Caco-2 (cell line): ENCODE measurements at regions not wholly inside any gene's neighbourhood (a gene's known extent, or its start where the extent isn't known, plus 50 kb on each side); places are given as distances from the start of the nearest gene placed in this dataset.

Source experiments
- BruUV-seq: library from RNA; stranded (reverse); fragments of 400-500 nt; replicated peaks from 2 replicates; lab custom pipeline; 2021; lab: Mats Ljungman, UMichigan
- CTCF ChIA-PET: fragments of 300-600 bp; sonication (Branson Sonifier 250); formaldehyde crosslinking; loops from one replicate; lab custom pipeline; 2022; ENCODE audit warnings: antibody characterized with exemption; lab: Charles Lee
- POLR2A ChIA-PET: fragments of 300-600 bp; sonication (Branson Sonifier 250); formaldehyde crosslinking; loops from one replicate; lab custom pipeline; 2022; ENCODE audit warnings: antibody characterized with exemption; lab: Charles Lee
- DNase-seq, 2 experiments: peaks; one replicate each; pipeline versions ENCODE4 v3.0.0 to v3.0.0-alpha.2; 2020 to 2022
- H3K27me3 ChIP-seq: replicated peaks from 2 replicates; pipeline ENCODE4 v1.6.0; 2011; ENCODE audit warnings: low read length; ENCODE audit not compliant: control insufficient read depth, insufficient read depth
- H3K36me3 ChIP-seq: 2 replicates; pipeline ENCODE4 v1.5.1; 2011; ENCODE audit warnings: low read length; ENCODE audit not compliant: control insufficient read depth, insufficient read depth
- H3K4me1 ChIP-seq: fragments of 250-450 bp; sonication (Bioruptor Pico); 2 replicates; pipeline ENCODE4 v1.5.1; 2020; ENCODE audit warnings: mild to moderate bottlenecking
- H3K4me3 ChIP-seq: 2 replicates; pipeline ENCODE4 v1.5.1; 2011; ENCODE audit warnings: low read depth, mild to moderate bottlenecking, control low read depth, low read length
- H3K9me3 ChIP-seq: fragments of 250-450 bp; sonication (Bioruptor Pico); 2 replicates; pipeline ENCODE4 v1.5.1; 2020; ENCODE audit warnings: mild to moderate bottlenecking, moderate library complexity
- H3K27ac Mint-ChIP-seq: one replicate; pipeline ENCODE4 v1.8.0; 2022; ENCODE audit warnings: mixed read lengths; ENCODE audit not compliant: unreplicated experiment
- H3K27me3 Mint-ChIP-seq: one replicate; pipeline ENCODE4 v1.8.0; 2022; ENCODE audit warnings: mixed read lengths; ENCODE audit not compliant: insufficient read depth, unreplicated experiment
- H3K36me3 Mint-ChIP-seq: one replicate; pipeline ENCODE4 v1.8.0; 2022; ENCODE audit warnings: mild to moderate bottlenecking, mixed read lengths; ENCODE audit not compliant: insufficient read depth, unreplicated experiment
- H3K4me1 Mint-ChIP-seq: one replicate; pipeline ENCODE4 v1.8.0; 2022; ENCODE audit warnings: low read depth, mixed read lengths; ENCODE audit not compliant: unreplicated experiment
- H3K4me3 Mint-ChIP-seq: one replicate; pipeline ENCODE4 v1.8.0; 2022; ENCODE audit warnings: mild to moderate bottlenecking, moderate library complexity, mixed read lengths; ENCODE audit not compliant: unreplicated experiment
- H3K9me3 Mint-ChIP-seq: one replicate; pipeline ENCODE4 v1.8.0; 2022; ENCODE audit warnings: mixed read lengths; ENCODE audit not compliant: unreplicated experiment
- CTCF ChIP-seq, 2 experiments: fragments of 200-600 bp in 1 of 2; IDR thresholded peaks; 1 replicate in 1 of 2; 2 replicates in 1 of 2; pipeline versions ENCODE4 v1.5.1 to v1.8.0; 2011 to 2022; ENCODE audit warnings: antibody characterized with exemption in 1 of 2, control low read depth in 1 of 2, inconsistent platforms in 1 of 2, low read depth in 1 of 2, low read length in 1 of 2, mild to moderate bottlenecking in 1 of 2, moderate library complexity in 1 of 2; ENCODE audit not compliant: insufficient read depth in 1 of 2, severe bottlenecking in 1 of 2, unreplicated experiment in 1 of 2
- intact Hi-C: fragments of 100-400 bp; cut with micrococcal nuclease; formaldehyde crosslinking; loops from one replicate; pipeline ENCODE4 v1.10.0; 2022; ENCODE audit not compliant: unreplicated experiment

GRCh38 chr13:63693696-63694095, 2278.0 kb upstream of the PCDH20 start:
- POLR2A ChIA-PET = no interaction called here
- intact Hi-C loops = no loop called here
- peaks cover 9% of the 10 kb centered on the region for H3K9me3 Mint-ChIP-seq
- H3K27ac Mint-ChIP-seq = no peak overlapping the region
- H3K27me3 Mint-ChIP-seq = no peaks in the 10 kb centered on the region
- H3K4me3 ChIP-seq = no peak overlapping the region
- H3K27me3 ChIP-seq = no peaks in the 10 kb centered on the region
- no peak overlapping the region for H3K4me3 Mint-ChIP-seq
- CTCF ChIA-PET = no interaction called here
- no peaks in the 10 kb centered on the region for H3K36me3 ChIP-seq
- H3K36me3 Mint-ChIP-seq = no peaks in the 10 kb centered on the region
- H3K4me1 Mint-ChIP-seq = no peaks in the 10 kb centered on the region
- no peaks in the 10 kb centered on the region for H3K4me1 ChIP-seq
- no peak for DNase-seq
- BruUV-seq = no TSS peak
- no peak for TF ChIP-seq CTCF (IDR thresholded peaks at IDR 0.05; ENCODE audit: insufficient read depth in 1 of 2, low read depth in 1 of 2, low read length in 1 of 2, severe bottlenecking in 1 of 2, unreplicated experiment in 1 of 2)
- no peaks in the 10 kb centered on the region for H3K9me3 ChIP-seq

GRCh38 chr13:63691474-63691873, 2275.8 kb upstream of the PCDH20 start:
- CTCF ChIA-PET = no interaction called here
- no peaks in the 10 kb centered on the region for H3K27me3 Mint-ChIP-seq
- no peaks in the 10 kb centered on the region for H3K27me3 ChIP-seq
- H3K27ac Mint-ChIP-seq = no peak overlapping the region
- no peaks in the 10 kb centered on the region for H3K4me1 ChIP-seq
- H3K36me3 Mint-ChIP-seq = no peaks in the 10 kb centered on the region
- peaks cover 9% of the 10 kb centered on the region for H3K9me3 Mint-ChIP-seq
- POLR2A ChIA-PET = no interaction called here
- no peaks in the 10 kb centered on the region for H3K9me3 ChIP-seq
- BruUV-seq = no TSS peak
- TF ChIP-seq CTCF (IDR thresholded peaks at IDR 0.05; ENCODE audit: insufficient read depth in 1 of 2, low read depth in 1 of 2, low read length in 1 of 2, severe bottlenecking in 1 of 2, unreplicated experiment in 1 of 2) = no peak
- H3K4me1 Mint-ChIP-seq = no peaks in the 10 kb centered on the region
- no peak overlapping the region for H3K4me3 ChIP-seq
- H3K4me3 Mint-ChIP-seq = no peak overlapping the region
- no peak for DNase-seq
- no peaks in the 10 kb centered on the region for H3K36me3 ChIP-seq
- intact Hi-C loops = no loop called here

- Mint-ChIP-seq H3K36me3 (no peaks in the 10 kb centered on the region), H3K27me3 (no peaks in the 10 kb centered on the region), H3K27ac (no peak overlapping the region), H3K9me3 (peaks cover 9% of the 10 kb centered on the region), H3K4me3 (no peak overlapping the region), H3K4me1 (no peaks in the 10 kb centered on the region)
- Histone ChIP-seq H3K9me3 (no peaks in the 10 kb centered on the region), H3K4me3 (no peak overlapping the region), H3K27me3 (no peaks in the 10 kb centered on the region), H3K36me3 (no peaks in the 10 kb centered on the region), H3K4me1 (no peaks in the 10 kb centered on the region)
- no peak for TF ChIP-seq CTCF (IDR thresholded peaks at IDR 0.05; ENCODE audit: insufficient read depth in 1 of 2, low read depth in 1 of 2, low read length in 1 of 2, severe bottlenecking in 1 of 2, unreplicated experiment in 1 of 2)
- no peak for DNase-seq
- no TSS peak for BruUV-seq
- CTCF ChIA-PET = no interaction called here
- intact Hi-C loops = no loop called here
- POLR2A ChIA-PET = no interaction called here
Observed at GRCh38 chr13:63690672-63691071, 2275.0 kb upstream of the PCDH20 start.
